Immature natural killer cell (primary cell): ENCODE measurements at regions not wholly inside any gene's neighbourhood (a gene's known extent, or its start where the extent isn't known, plus 50 kb on each side); places are given as distances from the start of the nearest gene placed in this dataset.
"Not testable (repeated sequence)": the region's sequence is repeated elsewhere in the genome, so short reads cannot be mapped to it uniquely, and the experiment has no call there.

Experiments
- DNase-seq, 3 donors: peaks; one replicate each; pipeline ENCODE4 v3.0.0; 2022; ENCODE audit warnings: mixed read lengths in 1 of 3
- H3K27ac Mint-ChIP-seq, 6 donors: one replicate each; pipeline ENCODE4 v1.8.0; 2020; ENCODE audit warnings: mixed read lengths in 6 of 6, mild to moderate bottlenecking in 5 of 6, inconsistent platforms in 4 of 6, moderate library complexity in 3 of 6
- H3K27me3 Mint-ChIP-seq, 3 donors: one replicate each; pipeline ENCODE4 v1.8.0; 2020 to 2021; ENCODE audit warnings: low read depth in 3 of 3, mild to moderate bottlenecking in 3 of 3, mixed read lengths in 3 of 3, moderate library complexity in 3 of 3, inconsistent platforms in 1 of 3
- H3K36me3 Mint-ChIP-seq, 3 donors: one replicate each; pipeline ENCODE4 v1.8.0; 2020; ENCODE audit warnings: mixed read lengths in 3 of 3, inconsistent platforms in 2 of 3, mild to moderate bottlenecking in 2 of 3
- H3K4me1 Mint-ChIP-seq, 2 donors: one replicate each; pipeline ENCODE4 v1.8.0; 2020; ENCODE audit warnings: inconsistent platforms in 2 of 2, mild to moderate bottlenecking in 2 of 2, mixed read lengths in 2 of 2, moderate library complexity in 1 of 2
- H3K4me3 Mint-ChIP-seq, 5 donors: one replicate each; pipeline ENCODE4 v1.8.0; 2020; ENCODE audit warnings: mild to moderate bottlenecking in 5 of 5, mixed read lengths in 5 of 5, inconsistent platforms in 3 of 5, moderate library complexity in 3 of 5
- H3K9me3 Mint-ChIP-seq, 6 donors: one replicate each; pipeline ENCODE4 v1.8.0; 2020; ENCODE audit warnings: mild to moderate bottlenecking in 6 of 6, mixed read lengths in 6 of 6, inconsistent platforms in 4 of 6, moderate library complexity in 3 of 6

- Mint-ChIP-seq H3K4me3 (no peak overlapping the region), H3K27ac (no peak overlapping the region), H3K36me3 (peaks cover 0 to 4% (median 0%) of the 10 kb centered on the region in 3 donors), H3K9me3 (peaks cover 0 to 14% (median 2%) of the 10 kb centered on the region in 6 donors), H3K27me3 (peaks cover 0 to 3% (median 0%) of the 10 kb centered on the region in 3 donors), H3K4me1 (no peaks in the 10 kb centered on the region)
- DNase-seq: no peak
These were observed 70.4 kb downstream of the TDRD15 start for GRCh38 chr2:21194147-21194546.

- no peak for DNase-seq
- H3K4me3 Mint-ChIP-seq: no peak overlapping the region
- H3K27ac Mint-ChIP-seq: no peak overlapping the region
- no peaks in the 10 kb centered on the region for H3K4me1 Mint-ChIP-seq
- peaks cover 0 to 14% (median 2%) of the 10 kb centered on the region in 6 donors for H3K9me3 Mint-ChIP-seq
- H3K27me3 Mint-ChIP-seq: peaks cover 0 to 3% (median 0%) of the 10 kb centered on the region in 3 donors
- peaks cover 0 to 4% (median 0%) of the 10 kb centered on the region in 3 donors for H3K36me3 Mint-ChIP-seq
These were observed 71.1 kb downstream of the TDRD15 start for GRCh38 chr2:21194858-21195271.

GRCh38 chr2:21195326-21195725 lies 71.6 kb downstream of the TDRD15 start:
- Mint-ChIP-seq H3K36me3 (peaks cover 0 to 4% (median 0%) of the 10 kb centered on the region in 3 donors), H3K27ac (no peak overlapping the region), H3K4me1 (no peaks in the 10 kb centered on the region), H3K9me3 (peaks cover 0 to 14% (median 2%) of the 10 kb centered on the region in 6 donors), H3K4me3 (no peak overlapping the region), H3K27me3 (peaks cover 0 to 3% (median 0%) of the 10 kb centered on the region in 3 donors)
- DNase-seq: no peak

- no peak for DNase-seq
- Mint-ChIP-seq H3K36me3 (no peaks in the 10 kb centered on the region), H3K4me3 (no peak overlapping the region), H3K27me3 (peaks cover 0 to 3% (median 0%) of the 10 kb centered on the region in 3 donors), H3K9me3 (peaks cover 0 to 9% (median under 1%) of the 10 kb centered on the region in 6 donors), H3K4me1 (no peaks in the 10 kb centered on the region), H3K27ac (no peak overlapping the region)
These were observed 74.9 kb downstream of the TDRD15 start for GRCh38 chr2:21198637-21199036.

GRCh38 chr2:21203976-21204375 lies 80.2 kb downstream of the TDRD15 start:
- no peak for DNase-seq
- Mint-ChIP-seq H3K36me3 (no peaks in the 10 kb centered on the region), H3K27me3 (peaks cover 0 to 2% (median 0%) of the 10 kb centered on the region in 3 donors), H3K27ac (no peak overlapping the region), H3K4me1 (no peaks in the 10 kb centered on the region), H3K4me3 (no peak overlapping the region), H3K9me3 (peaks cover 0 to 15% (median 3%) of the 10 kb centered on the region in 6 donors)

GRCh38 chr2:21214085-21214484 lies 90.3 kb downstream of the TDRD15 start:
- H3K27ac Mint-ChIP-seq, DNase-seq, H3K4me3 Mint-ChIP-seq, H3K36me3 Mint-ChIP-seq, H3K27me3 Mint-ChIP-seq, H3K4me1 Mint-ChIP-seq: not testable (repeated sequence)
- H3K9me3 Mint-ChIP-seq: peaks cover 0 to 15% (median 7%) of the 10 kb centered on the region in 6 donors

- no peak overlapping the region for H3K4me3 Mint-ChIP-seq
- no peak for DNase-seq
- no peak overlapping the region for H3K27ac Mint-ChIP-seq
- no peaks in the 10 kb centered on the region for H3K4me1 Mint-ChIP-seq
- no peaks in the 10 kb centered on the region for H3K36me3 Mint-ChIP-seq
- H3K9me3 Mint-ChIP-seq: peaks cover 0 to 13% (median 2%) of the 10 kb centered on the region in 6 donors
- peaks cover 0 to 3% (median 0%) of the 10 kb centered on the region in 3 donors for H3K27me3 Mint-ChIP-seq
These were observed 93.7 kb downstream of the TDRD15 start for GRCh38 chr2:21217442-21217841.

GRCh38 chr2:21220930-21221329 lies 97.2 kb downstream of the TDRD15 start:
- no peaks in the 10 kb centered on the region for H3K36me3 Mint-ChIP-seq
- no peak overlapping the region for H3K4me3 Mint-ChIP-seq
- DNase-seq: no peak
- no peak overlapping the region for H3K27ac Mint-ChIP-seq
- peaks cover 0 to 4% (median 2%) of the 10 kb centered on the region in 3 donors for H3K27me3 Mint-ChIP-seq
- peaks cover 0 to 8% (median 2%) of the 10 kb centered on the region in 6 donors for H3K9me3 Mint-ChIP-seq
- H3K4me1 Mint-ChIP-seq: no peaks in the 10 kb centered on the region

- H3K27me3 Mint-ChIP-seq: peaks cover 0 to 4% (median 2%) of the 10 kb centered on the region in 3 donors
- no peak overlapping the region for H3K4me3 Mint-ChIP-seq
- H3K9me3 Mint-ChIP-seq: peaks cover 0 to 8% (median 0%) of the 10 kb centered on the region in 6 donors
- H3K27ac Mint-ChIP-seq: no peak overlapping the region
- no peaks in the 10 kb centered on the region for H3K36me3 Mint-ChIP-seq
- DNase-seq: no peak
- H3K4me1 Mint-ChIP-seq: no peaks in the 10 kb centered on the region
These were observed 99.8 kb downstream of the TDRD15 start for GRCh38 chr2:21223618-21224017.

- peaks cover 0 to 5% (median 0%) of the 10 kb centered on the region in 6 donors for H3K9me3 Mint-ChIP-seq
- no peak overlapping the region for H3K27ac Mint-ChIP-seq
- DNase-seq: no peak
- H3K4me3 Mint-ChIP-seq: no peak overlapping the region
- no peaks in the 10 kb centered on the region for H3K4me1 Mint-ChIP-seq
- H3K36me3 Mint-ChIP-seq: no peaks in the 10 kb centered on the region
- peaks cover 0 to 3% (median 0%) of the 10 kb centered on the region in 3 donors for H3K27me3 Mint-ChIP-seq
These were observed 104.5 kb downstream of the TDRD15 start for GRCh38 chr2:21228041-21228895.

- DNase-seq: no peak
- Mint-ChIP-seq H3K27me3 (peaks cover 0 to 3% (median 0%) of the 10 kb centered on the region in 3 donors), H3K4me1 (no peaks in the 10 kb centered on the region)
These were observed 105.5 kb downstream of the TDRD15 start for GRCh38 chr2:21229302-21229701.

GRCh38 chr2:21230140-21230539 lies 106.4 kb downstream of the TDRD15 start:
- Mint-ChIP-seq H3K27me3 (peaks cover 0 to 6% (median 0%) of the 10 kb centered on the region in 3 donors), H3K27ac (no peak overlapping the region), H3K4me3 (no peak overlapping the region), H3K9me3 (peaks cover 0 to 5% (median 0%) of the 10 kb centered on the region in 6 donors), H3K36me3 (no peaks in the 10 kb centered on the region), H3K4me1 (no peaks in the 10 kb centered on the region)
- DNase-seq: no peak

More at GRCh38 chr2:21229302-21229701, 105.5 kb downstream of the TDRD15 start:
- no peak overlapping the region for H3K4me3 Mint-ChIP-seq
- no peak overlapping the region for H3K27ac Mint-ChIP-seq
- H3K9me3 Mint-ChIP-seq: peaks cover 0 to 5% (median 0%) of the 10 kb centered on the region in 6 donors
- no peaks in the 10 kb centered on the region for H3K36me3 Mint-ChIP-seq

- no peak overlapping the region for H3K4me3 Mint-ChIP-seq
- no peaks in the 10 kb centered on the region for H3K4me1 Mint-ChIP-seq
- no peak for DNase-seq
- peaks cover 0 to 5% (median 0%) of the 10 kb centered on the region in 6 donors for H3K9me3 Mint-ChIP-seq
- peaks cover 0 to 6% (median 0%) of the 10 kb centered on the region in 3 donors for H3K27me3 Mint-ChIP-seq
- H3K27ac Mint-ChIP-seq: no peak overlapping the region
- no peaks in the 10 kb centered on the region for H3K36me3 Mint-ChIP-seq
These were observed 108.2 kb downstream of the TDRD15 start for GRCh38 chr2:21231985-21232384.

- Mint-ChIP-seq H3K4me3 (no peak overlapping the region), H3K36me3 (no peaks in the 10 kb centered on the region), H3K27me3 (peaks cover 0 to 6% (median 0%) of the 10 kb centered on the region in 3 donors), H3K4me1 (no peaks in the 10 kb centered on the region), H3K9me3 (peaks cover 0 to 5% (median 0%) of the 10 kb centered on the region in 6 donors), H3K27ac (no peak overlapping the region)
- no peak for DNase-seq
These were observed 109.4 kb downstream of the TDRD15 start for GRCh38 chr2:21233194-21233593.
